Kidney (tissue), 13 donors: ENCODE measurements at regions not wholly inside any gene's neighbourhood (a gene's known extent, or its start where the extent isn't known, plus 50 kb on each side); places are given as distances from the start of the nearest gene placed in this dataset.

Experiments
- DNase-seq, 5 donors: peaks; one replicate each; pipeline ENCODE4 v3.0.0-alpha.2; 2013 to 2020
- FAIRE-seq: peaks from 2 replicates; lab custom pipeline; 2012; peaks lifted over from hg19 to GRCh38; lab: Jason Lieb, UNC
- H3K27ac ChIP-seq, 2 donors: one replicate each; pipeline ENCODE4 v1.7.0; 2013; ENCODE audit warnings: low read depth in 2 of 2, low read length in 2 of 2, inconsistent platforms in 1 of 2
- H3K27me3 ChIP-seq: one replicate; pipeline ENCODE4 v1.7.1; 2013; ENCODE audit warnings: low read length, inconsistent platforms; ENCODE audit not compliant: control insufficient read depth, insufficient read depth
- H3K36me3 ChIP-seq, 3 donors: one replicate each; pipeline versions ENCODE4 v1.7.0 to v1.7.1; 2013; ENCODE audit warnings: low read length in 3 of 3, control low read depth in 1 of 3, inconsistent platforms in 1 of 3; ENCODE audit not compliant: insufficient read depth in 3 of 3, control insufficient read depth in 2 of 3
- H3K4me1 ChIP-seq, 3 donors: one replicate each; pipeline versions ENCODE4 v1.7.0 to v1.7.1; 2013; ENCODE audit warnings: low read length in 3 of 3, inconsistent platforms in 1 of 3, low read depth in 1 of 3; ENCODE audit not compliant: control insufficient read depth in 2 of 3, insufficient read depth in 2 of 3
- H3K4me3 ChIP-seq, 3 donors: one replicate each; pipeline versions ENCODE4 v1.7.0 to v1.8.1; 2013; ENCODE audit warnings: low read length in 3 of 3, control low read depth in 1 of 3, inconsistent platforms in 1 of 3
- H3K9ac ChIP-seq, 3 donors: one replicate each; pipeline versions ENCODE4 v1.7.0 to v1.7.1; 2013; ENCODE audit warnings: low read length in 3 of 3, control low read depth in 1 of 3, inconsistent platforms in 1 of 3
- H3K9me3 ChIP-seq, 3 donors: one replicate each; pipeline versions ENCODE4 v1.7.0 to v1.7.1; 2013; ENCODE audit warnings: low read length in 3 of 3, control low read depth in 1 of 3, inconsistent platforms in 1 of 3; ENCODE audit not compliant: control insufficient read depth in 2 of 3, insufficient read depth in 1 of 3
- intact Hi-C: fragments of 100-400 bp; cut with DNase I; formaldehyde crosslinking; loops from one replicate; pipeline ENCODE4 v1.11.1; 2022
- TF ChIP-seq, protein P1 (sequence below): IDR thresholded peaks from 3 replicates; pipeline ENCODE4 v1.5.1; 2012; ENCODE audit warnings: mild to moderate bottlenecking, moderate library complexity, borderline replicate concordance; ENCODE audit not compliant: insufficient read depth; ENCODE audit errors: extremely low read depth
- donor health status: control.
- donor health status: control.
- donor health status: control.
- donor health status: control.
- donor health status: control.
- donor health status: DM: yes; HTN: yes; CAD: no.
- donor health status: Normal renal cell carcinoma (clear cell type).

DNA sequence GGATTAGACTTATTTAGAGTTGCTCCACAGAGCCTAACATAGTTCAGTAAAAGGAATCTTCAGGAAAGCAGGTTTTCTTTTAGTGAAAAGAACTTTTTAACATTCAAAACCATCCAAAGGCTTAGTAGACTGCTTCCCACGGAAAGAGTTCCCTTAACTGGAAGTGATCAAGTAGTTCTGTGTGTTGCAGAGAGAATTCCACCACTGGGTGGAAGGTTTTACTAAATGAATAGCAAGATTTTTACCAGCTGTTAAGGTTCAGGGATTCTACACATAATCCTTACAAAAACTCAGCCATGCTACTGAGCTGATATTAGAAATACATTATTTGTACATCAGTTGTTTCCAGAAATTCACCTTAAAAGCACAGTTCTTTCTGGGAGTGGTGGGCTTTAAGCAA is 119.7 kb downstream of the GDAP2 start:
- Histone ChIP-seq H3K36me3 (no peaks in the 10 kb centered on the region), H3K4me3 (no peak overlapping the region), H3K27me3 (no peaks in the 10 kb centered on the region), H3K9ac (no peak overlapping the region), H3K4me1 (peaks cover 0 to 2% (median 0%) of the 10 kb centered on the region in 3 donors), H3K27ac (no peak overlapping the region), H3K9me3 (no peaks in the 10 kb centered on the region)
- no peak for FAIRE-seq
- DNase-seq = peak in 1 of 5 donors; percentile 29
- TF ChIP-seq, protein P1, sequence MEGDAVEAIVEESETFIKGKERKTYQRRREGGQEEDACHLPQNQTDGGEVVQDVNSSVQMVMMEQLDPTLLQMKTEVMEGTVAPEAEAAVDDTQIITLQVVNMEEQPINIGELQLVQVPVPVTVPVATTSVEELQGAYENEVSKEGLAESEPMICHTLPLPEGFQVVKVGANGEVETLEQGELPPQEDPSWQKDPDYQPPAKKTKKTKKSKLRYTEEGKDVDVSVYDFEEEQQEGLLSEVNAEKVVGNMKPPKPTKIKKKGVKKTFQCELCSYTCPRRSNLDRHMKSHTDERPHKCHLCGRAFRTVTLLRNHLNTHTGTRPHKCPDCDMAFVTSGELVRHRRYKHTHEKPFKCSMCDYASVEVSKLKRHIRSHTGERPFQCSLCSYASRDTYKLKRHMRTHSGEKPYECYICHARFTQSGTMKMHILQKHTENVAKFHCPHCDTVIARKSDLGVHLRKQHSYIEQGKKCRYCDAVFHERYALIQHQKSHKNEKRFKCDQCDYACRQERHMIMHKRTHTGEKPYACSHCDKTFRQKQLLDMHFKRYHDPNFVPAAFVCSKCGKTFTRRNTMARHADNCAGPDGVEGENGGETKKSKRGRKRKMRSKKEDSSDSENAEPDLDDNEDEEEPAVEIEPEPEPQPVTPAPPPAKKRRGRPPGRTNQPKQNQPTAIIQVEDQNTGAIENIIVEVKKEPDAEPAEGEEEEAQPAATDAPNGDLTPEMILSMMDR = no peak
- intact Hi-C loops = no loop called here

DNA sequence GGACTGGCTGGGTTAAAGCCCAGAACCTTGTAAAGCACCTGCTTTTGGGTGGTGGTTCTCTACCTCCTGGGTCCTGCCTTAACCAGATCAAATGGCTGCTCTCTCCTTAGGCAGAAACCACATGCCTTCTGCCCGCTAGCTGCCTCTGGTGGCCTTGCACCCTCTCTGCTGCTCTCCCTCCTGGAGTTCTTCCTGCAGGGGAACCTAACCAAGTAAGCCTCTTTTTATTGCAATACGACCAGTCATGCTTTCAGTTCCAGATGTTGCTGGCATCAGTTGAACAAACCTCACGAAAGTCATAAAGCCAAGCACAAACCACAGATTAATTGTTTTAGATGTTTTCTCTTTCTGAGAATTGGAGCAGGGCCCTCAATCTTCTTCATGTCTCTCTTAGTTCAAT is 118.9 kb downstream of the GDAP2 start:
- DNase-seq = no peak
- no peaks in the 10 kb centered on the region for H3K27me3 ChIP-seq
- H3K36me3 ChIP-seq = no peaks in the 10 kb centered on the region
- peaks cover 0 to 2% (median 0%) of the 10 kb centered on the region in 3 donors for H3K4me1 ChIP-seq
- intact Hi-C loops = no loop called here
- FAIRE-seq = no peak
- H3K9ac ChIP-seq = no peak overlapping the region
- no peak overlapping the region for H3K27ac ChIP-seq
- no peak overlapping the region for H3K4me3 ChIP-seq
- TF ChIP-seq, protein P1 = no peak
- H3K9me3 ChIP-seq = no peaks in the 10 kb centered on the region

DNA sequence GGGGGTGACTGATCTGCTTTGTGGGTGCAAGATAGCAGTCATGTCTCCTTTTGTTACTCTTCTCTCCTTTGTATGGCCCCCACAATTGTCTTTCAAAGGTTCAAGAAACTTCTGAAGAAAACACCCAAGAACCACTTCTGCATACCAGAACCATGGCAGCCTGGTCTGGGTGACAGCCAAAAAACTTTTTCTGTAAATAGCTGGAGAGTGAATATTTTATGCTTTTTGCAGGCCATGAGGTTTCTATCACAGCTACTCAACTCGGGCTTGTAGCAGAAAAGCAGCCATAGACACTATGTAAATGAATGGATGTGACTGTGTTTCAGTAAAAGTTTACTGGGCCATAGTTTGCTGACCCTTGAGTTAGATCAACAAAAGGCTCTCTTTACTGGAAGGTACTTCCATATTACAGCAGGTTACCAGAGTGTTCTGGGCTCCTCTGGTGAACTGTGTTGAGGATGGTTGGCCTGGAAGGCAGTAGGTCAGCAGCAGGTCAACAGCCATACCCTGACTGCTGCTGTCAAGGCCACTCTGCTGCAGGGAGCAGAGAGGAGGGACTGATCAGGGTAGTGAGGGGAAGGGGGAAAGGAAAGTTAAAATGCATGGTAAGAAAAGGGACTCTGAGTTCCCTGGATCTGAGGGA is 116.4 kb downstream of the GDAP2 start:
- Histone ChIP-seq H3K4me3 (no peak overlapping the region), H3K27ac (no peak overlapping the region), H3K4me1 (peaks cover 0 to 5% (median 0%) of the 10 kb centered on the region in 3 donors), H3K36me3 (no peaks in the 10 kb centered on the region), H3K9ac (no peak overlapping the region), H3K9me3 (no peaks in the 10 kb centered on the region), H3K27me3 (no peaks in the 10 kb centered on the region)
- intact Hi-C loops = no loop called here
- TF ChIP-seq, protein P1 = no peak
- FAIRE-seq = no peak
- peak in 2 of 5 donors; percentile 41 to 51 for DNase-seq
